OCI-LY1 (cell line): ENCODE measurements at regions not wholly inside any gene's neighbourhood (a gene's known extent, or its start where the extent isn't known, plus 50 kb on each side); places are given as distances from the start of the nearest gene placed in this dataset.
"Not testable (repeated sequence)": the region's sequence is repeated elsewhere in the genome, so short reads cannot be mapped to it uniquely, and the experiment has no call there.

ENCODE experiments used
- CTCF ChIP-seq: fragments of 200-600 bp; sonication (generic), shearing (Covaris generic); IDR thresholded peaks from 2 replicates; pipeline ENCODE4 v1.5.1; 2017; ENCODE audit warnings: mild to moderate bottlenecking, antibody characterized with exemption, low read length, moderate library complexity, mixed read lengths
- EZH2 ChIP-seq: fragments of 200-600 bp; sonication (generic), shearing (Covaris generic); IDR thresholded peaks from 2 replicates; pipeline ENCODE4 v1.8.0; 2017; ENCODE audit warnings: borderline replicate concordance, mixed run types, mild to moderate bottlenecking, antibody characterized with exemption, low read length, moderate library complexity, mixed read lengths

- not testable (repeated sequence) for TF ChIP-seq CTCF, EZH2
Measured at GRCh38 chr10:23984405-23984804, 224.5 kb upstream of the KIAA1217 start.
